ENCODE measurements at regions not wholly inside any gene's neighbourhood (a gene's known extent, or its start where the extent isn't known, plus 50 kb on each side); places are given as distances from the start of the nearest gene placed in this dataset.

DNA sequence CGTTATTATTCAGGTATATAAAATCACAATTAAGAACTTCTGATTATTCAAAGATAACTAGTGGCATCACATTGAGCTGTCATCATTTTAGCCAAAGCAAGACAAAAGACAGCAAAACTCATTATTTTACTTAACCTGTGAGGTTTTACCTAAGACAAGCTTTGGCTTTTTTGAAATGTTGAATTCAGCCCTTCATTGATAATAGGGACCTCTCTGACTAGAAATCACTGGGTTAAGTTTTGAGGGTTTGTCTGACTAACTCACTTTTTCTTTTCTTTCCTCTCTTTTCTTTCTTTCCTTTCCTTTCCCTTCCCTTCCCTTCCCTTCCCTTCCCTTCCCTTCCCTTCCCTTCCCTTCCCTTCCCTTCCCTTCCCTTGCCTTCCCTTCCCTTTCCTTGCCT lies 244.2 kb downstream of the GRXCR1 start:
- TF ChIP-seq CTCF (IDR thresholded peaks at IDR 0.05 in 2 of 3, conservative IDR thresholded peaks at IDR 0.05 in 1 of 3; ENCODE audit: control insufficient read depth in 2 of 3, extremely low read depth in 1 of 3, insufficient read depth in 1 of 3, low read depth in 3 of 3, low read length in 3 of 3), result no peak
- TF ChIP-seq REST (IDR thresholded peaks at IDR 0.05; ENCODE audit: low read depth, low read length), result no peak
- TF ChIP-seq HDGF (IDR thresholded peaks at IDR 0.05), result no peak
- TF ChIP-seq FOS (IDR thresholded peaks at IDR 0.05; ENCODE audit: borderline replicate concordance, extremely low read depth, insufficient read length), result no peak
- TF ChIP-seq, protein P1, sequence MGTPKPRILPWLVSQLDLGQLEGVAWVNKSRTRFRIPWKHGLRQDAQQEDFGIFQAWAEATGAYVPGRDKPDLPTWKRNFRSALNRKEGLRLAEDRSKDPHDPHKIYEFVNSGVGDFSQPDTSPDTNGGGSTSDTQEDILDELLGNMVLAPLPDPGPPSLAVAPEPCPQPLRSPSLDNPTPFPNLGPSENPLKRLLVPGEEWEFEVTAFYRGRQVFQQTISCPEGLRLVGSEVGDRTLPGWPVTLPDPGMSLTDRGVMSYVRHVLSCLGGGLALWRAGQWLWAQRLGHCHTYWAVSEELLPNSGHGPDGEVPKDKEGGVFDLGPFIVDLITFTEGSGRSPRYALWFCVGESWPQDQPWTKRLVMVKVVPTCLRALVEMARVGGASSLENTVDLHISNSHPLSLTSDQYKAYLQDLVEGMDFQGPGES (IDR thresholded peaks at IDR 0.05), result no peak
- no peak for TF ChIP-seq MXI1 (IDR thresholded peaks at IDR 0.05; ENCODE audit: low read depth, low read length)
- TF ChIP-seq EP300 (IDR thresholded peaks at IDR 0.05; ENCODE audit: borderline replicate concordance in 1 of 2, control insufficient read depth in 1 of 2, low read depth in 2 of 2, low read length in 2 of 2), result no peak
- no peak for TF ChIP-seq POLR2A (IDR thresholded peaks at IDR 0.05; ENCODE audit: low read depth, low read length)
- TF ChIP-seq EGR1 (IDR thresholded peaks at IDR 0.05; ENCODE audit: borderline replicate concordance in 1 of 2, low read depth in 2 of 2, low read length in 2 of 2), result no peak
- no peak for TF ChIP-seq POLR2AphosphoS5 (IDR thresholded peaks at IDR 0.05; ENCODE audit: low read length)

Data from GM12878 (cell line).